ENCODE measurements at regions not wholly inside any gene's neighbourhood (a gene's known extent, or its start where the extent isn't known, plus 50 kb on each side); places are given as distances from the start of the nearest gene placed in this dataset.
"Not testable (repeated sequence)": the region's sequence is repeated elsewhere in the genome, so short reads cannot be mapped to it uniquely, and the experiment has no call there.

DNA sequence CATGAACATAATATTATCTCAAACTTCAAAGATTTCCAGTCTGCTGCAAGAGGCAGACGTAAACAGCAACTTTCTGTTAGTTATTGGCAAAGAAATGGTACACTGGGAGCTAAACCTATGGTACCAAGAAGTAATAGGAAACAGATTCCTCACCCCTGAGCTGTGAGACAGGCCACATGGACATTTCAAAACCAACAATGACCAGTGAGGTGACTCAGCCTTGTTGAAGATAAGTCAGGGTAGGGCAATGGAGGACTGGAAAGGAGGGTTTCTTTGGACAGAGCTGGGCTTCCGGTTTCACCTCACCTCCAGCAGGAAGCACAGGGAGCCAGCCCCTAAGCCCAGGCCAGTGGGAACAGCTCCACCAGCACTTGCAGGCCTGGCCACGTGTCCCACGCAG, 1320.5 kb downstream of the AACS start:
- no peak for DNase-seq (ENCODE audit: low read depth)

DNA sequence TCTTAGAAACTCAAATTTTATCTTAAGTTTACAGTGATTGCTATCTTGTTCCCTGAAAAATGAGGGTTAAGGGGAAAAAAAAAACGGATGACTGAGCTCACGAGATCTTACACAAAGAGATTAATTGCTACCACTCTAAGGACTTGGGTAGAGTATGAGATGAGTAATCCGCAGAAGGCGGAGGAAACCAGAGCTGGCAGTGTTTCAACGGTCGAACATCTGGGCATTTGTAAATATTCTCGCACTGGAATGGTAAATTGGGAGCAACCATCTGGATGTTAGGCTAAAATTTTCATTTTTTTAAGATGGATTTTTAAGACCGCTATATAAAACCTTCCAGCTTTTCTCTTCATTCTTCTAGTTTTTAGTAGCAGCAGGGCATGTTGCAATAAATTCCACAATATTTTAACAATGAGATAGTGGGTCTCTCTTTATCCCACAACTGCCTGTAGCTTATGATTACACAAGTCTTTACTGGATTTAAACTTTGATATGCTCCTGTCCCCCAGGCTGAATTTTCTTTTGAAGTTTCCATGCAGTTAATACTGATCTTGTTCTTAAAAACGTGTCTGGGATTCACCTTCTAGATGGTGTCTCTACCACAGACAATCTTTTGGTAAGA, 1324.1 kb downstream of the AACS start:
- peak; percentile 43 for DNase-seq (ENCODE audit: low read depth)

DNA sequence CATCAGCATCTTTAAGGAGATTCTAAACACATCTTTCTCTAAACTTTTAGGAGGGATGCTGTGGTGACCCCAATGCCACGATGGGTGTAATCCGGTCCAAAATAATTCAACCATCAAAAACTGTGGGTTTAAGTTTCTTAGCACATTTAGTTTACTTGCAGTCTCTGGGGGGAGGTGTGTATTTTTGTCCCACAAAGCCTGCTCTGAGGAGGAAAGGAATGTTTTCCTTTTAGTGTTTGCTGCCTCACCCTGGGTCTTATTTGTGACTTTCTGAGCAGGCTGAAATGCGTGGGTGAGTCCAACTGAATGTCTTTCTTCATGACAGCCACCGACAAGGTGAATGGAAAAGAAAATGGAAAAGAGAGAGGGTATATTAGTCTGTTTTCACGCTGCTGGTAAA, 1324.7 kb downstream of the AACS start:
- DNase-seq (ENCODE audit: low read depth): no peak

DNA sequence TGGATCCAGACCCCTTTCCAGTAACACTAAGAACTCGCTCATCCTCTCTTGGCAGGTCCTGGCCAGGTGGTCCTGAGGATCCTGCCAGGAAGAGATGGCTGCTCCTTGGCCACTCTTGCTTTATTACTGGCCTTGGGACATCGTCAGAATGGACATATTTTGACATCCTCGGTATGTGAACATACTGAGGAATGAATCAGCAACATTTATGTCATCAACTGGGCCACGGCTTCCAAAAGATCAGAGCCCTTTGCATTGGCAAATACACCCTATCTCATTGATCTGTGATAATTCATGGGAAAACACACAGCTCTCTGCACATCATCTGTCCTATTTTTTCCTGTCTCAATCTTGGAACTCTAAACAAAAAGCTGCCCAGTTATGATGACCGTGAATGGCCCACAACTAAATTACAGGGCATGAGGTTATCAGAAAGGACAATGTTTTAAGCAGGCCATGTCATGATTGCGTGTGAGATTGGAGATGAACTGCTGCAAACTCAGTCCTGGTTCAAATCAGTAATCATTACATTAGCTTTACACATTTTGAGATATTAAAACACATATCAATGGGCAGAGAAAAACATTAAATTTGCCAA, 1325.8 kb downstream of the AACS start:
- DNase-seq (ENCODE audit: low read depth): no peak

DNA sequence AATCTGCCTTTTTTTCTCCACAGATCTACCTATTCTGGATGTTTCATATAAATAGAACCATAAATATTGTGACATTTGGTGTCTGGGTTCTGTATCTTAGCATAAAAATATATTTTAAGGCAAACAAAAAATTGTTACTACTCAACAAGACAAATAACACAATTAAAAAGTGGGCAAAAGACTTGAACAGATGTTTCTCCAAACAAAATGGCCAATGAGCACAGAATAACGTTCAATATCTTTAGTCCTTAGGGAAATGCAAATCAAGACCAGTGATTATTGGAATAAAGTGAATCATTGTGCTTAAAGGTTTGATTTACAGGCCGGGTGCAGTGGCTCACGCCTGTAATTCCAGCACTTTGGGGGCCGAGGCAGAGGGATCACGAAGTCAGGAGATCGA, 1331.3 kb downstream of the AACS start:
- no peak for DNase-seq (ENCODE audit: low read depth)

DNA sequence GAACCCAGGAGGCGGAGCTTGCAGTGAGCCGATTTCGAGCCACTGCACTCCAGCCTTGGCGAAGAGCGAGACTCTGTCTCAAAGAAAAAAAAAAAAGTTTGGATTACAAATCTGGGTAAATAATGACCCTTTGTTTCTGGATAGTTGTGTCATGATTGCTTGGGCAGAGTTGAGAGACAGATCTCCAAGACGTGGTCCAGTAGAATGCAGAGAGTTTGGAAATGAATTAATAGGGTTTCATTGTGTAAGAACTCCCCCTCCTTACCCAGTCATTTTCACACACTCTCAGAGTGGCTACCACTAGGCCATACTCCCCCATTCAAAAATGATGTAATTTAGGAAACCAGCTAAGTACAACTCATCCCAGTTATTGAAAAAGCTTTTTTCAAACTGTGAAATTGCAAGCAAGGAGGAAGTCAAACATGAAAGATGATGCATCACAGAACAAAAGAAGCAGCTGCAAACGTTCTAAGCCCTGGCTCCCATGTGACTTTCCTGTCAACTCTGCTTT, 1331.9 kb downstream of the AACS start:
- DNase-seq (ENCODE audit: low read depth): no peak

DNA sequence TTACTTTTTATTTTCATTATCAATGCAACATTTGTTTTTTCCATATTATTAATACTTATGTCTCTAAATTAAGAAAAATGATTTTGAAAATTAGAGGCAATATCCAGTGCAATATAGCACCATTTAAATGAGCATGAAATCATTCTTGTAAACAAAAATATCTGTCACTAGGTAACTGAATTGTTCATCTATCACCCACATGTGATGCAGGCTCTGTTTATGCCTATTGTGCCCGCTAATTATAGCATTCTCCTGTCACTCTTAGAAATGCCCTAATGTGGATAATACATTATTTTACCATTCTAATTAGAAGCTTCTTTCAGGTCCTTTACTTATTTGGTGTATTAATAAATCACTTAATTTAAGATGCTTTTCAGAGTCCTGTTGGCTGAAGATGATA, 1332.4 kb downstream of the AACS start:
- DNase-seq (ENCODE audit: low read depth): no peak

DNA sequence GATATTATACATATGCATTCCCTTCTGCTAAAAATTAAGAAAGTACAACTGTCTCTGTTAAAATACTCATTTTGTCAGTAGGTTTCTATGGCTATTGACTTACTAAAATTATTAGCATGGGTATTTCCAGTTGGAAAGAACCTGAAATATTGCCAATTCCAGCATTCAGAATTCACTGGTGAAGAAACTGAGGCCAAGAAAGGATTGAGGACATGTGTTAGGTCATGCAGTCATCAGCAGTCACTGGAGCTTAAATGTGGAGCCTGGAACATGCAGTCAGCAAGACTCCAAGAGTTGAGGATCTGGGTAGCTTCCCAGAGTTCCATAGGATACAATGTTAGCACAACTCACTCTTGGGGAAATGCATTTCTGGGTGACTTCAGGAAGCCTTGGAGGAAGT, 1335.6 kb downstream of the AACS start:
- no peak for DNase-seq (ENCODE audit: low read depth)

DNA sequence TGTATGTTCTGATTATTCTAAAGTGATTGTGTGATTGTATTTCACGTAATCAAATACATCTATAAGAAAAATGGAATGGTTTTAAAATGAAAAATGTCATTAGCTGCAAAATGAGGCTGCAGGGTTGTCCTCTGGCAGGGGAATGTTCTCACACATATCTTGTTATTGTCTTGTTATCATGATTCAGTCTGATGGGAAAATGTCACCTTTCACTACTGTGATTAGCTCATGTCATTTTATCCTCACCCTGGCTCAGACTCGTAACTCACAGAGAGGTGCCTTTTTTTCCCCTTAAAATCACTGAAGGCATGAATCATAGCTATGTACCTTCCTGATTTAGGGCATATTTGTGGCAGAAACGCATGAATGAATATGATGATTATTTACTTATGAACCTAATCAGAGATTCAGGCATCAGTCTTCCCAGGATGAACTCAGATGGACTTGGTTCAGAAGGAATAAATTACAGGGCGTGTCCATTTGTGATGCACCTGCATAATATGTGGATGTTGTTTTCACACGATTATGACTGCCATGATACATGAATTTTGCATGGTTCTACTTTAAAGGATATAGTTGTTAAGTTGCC, 1339.2 kb downstream of the AACS start:
- no peak for DNase-seq (ENCODE audit: low read depth)

DNA sequence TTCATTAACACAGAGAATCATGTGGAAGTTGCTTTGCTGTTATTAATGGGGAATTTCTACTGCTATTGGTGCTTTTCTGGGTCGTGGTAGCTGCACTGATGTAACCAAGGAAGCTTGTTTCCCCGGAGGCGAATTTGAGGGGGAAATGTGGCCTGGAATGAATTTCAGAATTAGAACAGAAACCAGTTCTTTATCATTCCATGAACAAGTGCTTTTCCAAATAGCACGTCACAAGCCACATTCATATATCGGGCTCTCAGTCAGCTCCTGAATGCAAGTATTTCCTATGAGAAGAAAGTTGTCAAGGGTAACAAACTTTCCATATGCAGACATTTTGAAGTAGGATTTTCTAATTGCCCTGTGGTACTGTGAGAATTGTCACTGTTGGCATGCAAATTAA, 1353.2 kb downstream of the AACS start:
- no peak for DNase-seq (ENCODE audit: low read depth)

DNA sequence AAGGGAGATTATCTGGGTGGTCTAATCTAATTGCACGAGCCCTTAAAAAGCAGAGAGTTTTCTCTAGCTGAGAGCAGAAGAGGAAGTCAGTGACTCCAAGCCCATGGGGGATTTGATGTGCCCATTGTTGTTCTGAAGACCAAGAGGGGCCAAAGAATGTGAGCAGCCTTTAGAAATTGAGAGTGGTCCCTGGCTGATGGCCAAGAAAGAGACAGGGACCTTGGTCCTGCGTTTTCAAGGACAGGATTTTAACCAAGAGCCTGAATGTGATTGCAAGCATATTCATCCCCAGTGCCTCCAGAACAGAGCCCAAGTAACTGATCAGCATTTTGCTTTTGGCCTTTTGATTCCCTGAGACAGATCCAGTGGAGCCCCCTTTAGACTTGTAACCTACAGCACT, 1353.9 kb downstream of the AACS start:
- DNase-seq (ENCODE audit: low read depth): no peak

DNA sequence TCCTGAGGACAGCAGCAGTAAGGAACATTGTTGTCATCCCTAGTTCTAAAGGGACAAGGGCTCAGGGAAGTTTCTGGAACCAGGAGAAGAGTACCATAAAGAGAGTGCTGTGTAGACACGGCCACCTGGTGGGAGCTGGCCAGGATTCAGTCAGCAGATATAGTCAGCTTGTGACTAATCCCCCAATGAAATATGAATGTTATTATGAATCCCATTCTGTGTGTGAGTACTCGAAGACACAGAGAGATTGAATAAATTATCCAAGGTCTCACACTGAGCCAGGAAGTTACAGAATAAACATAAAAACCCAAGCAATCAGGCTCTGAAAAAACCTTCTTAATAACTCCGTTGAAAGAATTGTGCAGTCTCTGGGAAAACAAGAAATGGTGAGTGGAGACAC, 1359.5 kb downstream of the AACS start:
- DNase-seq (ENCODE audit: low read depth): no peak

DNA sequence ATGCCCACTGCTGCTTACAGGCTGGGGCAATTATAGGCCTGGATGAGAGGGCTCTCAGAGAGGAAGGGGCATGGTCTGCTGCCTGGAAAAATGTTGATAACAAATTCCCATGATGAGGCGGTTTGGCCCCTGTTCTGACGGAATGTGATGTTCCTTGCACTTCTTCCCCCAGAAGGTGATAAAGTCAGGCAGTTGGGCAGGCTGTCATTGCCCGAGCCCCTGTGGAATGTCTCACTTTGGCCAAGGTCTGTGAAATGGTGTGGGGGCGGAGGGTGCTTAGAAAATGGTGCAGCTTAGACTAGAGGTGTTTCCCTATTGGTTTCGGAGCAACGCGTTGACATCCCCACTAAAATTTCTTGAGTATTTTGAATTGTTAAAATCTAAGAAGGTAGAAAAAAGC, 1360.0 kb downstream of the AACS start:
- no peak for DNase-seq (ENCODE audit: low read depth)

DNA sequence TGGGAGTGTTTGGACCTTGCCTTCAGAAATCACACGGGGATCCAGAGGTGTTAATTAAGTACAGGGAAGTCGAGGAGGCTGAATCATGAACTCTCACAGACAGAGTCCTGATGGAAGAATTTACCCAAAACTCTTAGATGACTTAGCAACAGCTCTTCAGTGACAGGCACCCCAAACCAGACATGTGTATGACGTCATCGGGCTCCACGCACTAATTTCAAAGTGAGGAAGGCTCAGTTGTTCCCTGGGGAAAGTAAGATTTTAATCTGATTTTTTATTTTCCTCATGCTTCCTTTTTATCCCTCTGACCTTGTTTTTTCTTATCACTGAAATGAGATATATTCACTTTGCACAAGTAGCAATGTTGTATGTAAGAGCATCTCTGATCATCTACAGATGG, 1363.5 kb downstream of the AACS start:
- DNase-seq (ENCODE audit: low read depth): no peak

DNA sequence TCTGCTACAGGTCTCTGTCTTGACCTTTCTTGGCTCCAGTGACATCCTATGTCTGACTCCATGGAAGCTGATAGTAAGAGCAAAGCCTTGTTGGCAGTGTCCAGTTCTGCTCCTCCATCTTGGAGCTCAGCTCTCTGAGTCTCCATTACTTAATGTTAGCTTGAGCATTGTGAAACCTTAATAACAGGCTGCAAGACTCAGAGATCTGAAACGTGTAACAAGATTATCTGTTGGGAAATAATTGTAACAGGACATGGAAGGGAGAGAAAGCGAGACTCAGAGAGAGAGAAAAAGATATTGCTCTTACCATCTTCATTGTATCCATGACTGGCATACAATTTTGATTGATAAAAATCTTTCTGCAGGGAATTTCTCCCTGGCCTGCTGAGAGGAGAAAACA, 1365.7 kb downstream of the AACS start:
- DNase-seq (ENCODE audit: low read depth): no peak

DNA sequence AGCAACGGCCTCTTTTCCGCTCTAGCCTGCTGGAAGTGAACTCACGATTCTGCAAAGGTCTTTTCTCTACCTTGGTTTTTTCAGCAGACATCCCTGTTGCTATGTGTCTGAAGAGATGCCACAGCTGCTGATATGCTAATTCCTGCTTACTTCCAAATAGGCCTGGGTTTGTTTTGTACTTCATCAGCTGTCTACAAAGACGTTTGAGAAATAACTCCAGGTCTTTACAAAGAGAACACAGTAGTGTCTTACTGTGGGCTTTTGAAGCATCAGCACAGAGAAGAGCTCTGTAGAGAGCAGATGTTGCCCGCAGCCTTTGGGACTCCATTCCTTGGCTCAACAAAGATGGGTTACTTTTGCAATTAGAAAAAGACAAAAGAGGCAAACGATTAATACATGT, 1366.5 kb downstream of the AACS start:
- DNase-seq (ENCODE audit: low read depth): no peak

DNA sequence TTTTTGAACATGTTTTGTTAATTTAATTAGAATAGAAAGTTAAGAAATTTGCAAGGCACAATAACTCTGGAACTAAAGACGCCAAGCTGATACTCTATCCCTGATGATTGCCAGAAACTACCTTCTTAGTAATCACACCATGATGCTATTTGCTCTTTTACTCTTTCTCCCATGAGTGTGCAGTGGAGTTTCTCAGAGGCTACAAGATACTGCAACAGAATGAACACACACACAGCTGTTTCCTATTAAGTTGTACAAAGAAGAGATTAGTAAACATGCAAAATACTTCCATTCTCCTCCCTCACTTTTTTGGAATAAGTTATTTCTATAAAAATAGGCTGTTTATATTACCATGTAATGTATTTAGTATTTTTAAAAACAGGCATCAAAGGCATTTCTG, 1367.5 kb downstream of the AACS start:
- no peak for DNase-seq (ENCODE audit: low read depth)

DNA sequence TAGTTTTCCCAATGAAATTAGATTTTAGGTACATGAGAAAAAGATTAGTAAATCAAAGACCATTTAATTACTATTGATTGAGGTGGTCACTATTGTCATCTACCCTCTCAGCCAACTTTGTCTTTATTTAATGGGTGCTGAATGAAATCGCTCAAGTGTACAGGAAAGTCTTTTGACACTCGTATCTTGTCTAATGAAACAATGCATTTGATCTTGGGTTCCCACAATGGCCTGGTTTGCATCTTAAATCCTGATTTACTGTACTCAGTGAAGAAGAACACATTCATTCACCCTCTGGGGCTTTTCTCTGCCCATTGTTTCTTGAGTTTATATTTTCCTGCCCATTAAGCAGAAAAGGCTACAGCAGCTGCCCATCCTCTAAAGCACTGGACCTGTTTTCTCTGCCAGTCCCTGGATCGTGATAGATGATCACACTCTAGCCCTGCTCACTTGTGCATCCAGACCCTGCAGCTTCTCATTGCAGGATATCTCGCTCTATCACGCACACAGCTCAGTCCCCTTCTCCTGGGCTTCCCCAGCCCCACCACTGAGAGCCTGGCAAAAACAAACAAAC, 1369.3 kb downstream of the AACS start:
- DNase-seq (ENCODE audit: low read depth): no peak

DNA sequence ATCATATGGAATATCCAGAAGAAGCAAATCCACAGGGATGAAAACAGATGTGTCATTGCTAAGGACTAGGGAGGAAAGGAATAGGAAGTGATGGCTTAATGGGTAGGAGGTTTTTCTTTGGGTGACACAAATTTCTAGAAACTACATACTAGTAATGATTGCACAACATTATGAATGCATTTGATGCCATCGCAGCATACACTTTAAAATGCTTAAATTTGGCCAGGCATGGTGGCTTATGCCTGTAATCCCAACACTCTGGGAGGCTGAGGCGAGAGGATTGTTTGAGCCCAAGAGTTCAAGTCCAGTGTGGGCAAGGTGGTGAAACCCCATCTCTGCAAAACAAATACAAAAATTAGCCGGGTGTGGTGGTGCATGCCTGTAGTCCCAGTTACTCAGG, 1370.8 kb downstream of the AACS start:
- no peak for DNase-seq (ENCODE audit: low read depth)

DNA sequence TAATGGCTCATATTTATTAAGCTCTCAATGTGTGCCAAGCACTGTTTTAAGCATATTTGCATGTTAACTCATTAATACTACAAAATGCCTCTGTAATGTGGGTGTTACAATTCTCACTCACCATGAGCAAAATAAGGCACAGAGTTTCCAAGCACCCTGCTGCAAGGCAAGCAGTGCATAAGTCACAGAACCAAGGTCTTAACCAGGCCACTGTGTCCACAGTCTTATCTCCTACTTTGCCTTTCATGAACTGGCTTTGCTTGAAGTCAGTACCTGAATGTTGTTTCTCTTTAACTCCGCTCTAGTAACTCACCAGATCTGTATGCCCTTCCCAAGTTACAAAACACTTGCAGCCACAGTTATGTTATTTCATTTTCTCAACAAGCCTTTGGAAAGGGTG, 1372.7 kb downstream of the AACS start:
- no peak for DNase-seq (ENCODE audit: low read depth)

DNA sequence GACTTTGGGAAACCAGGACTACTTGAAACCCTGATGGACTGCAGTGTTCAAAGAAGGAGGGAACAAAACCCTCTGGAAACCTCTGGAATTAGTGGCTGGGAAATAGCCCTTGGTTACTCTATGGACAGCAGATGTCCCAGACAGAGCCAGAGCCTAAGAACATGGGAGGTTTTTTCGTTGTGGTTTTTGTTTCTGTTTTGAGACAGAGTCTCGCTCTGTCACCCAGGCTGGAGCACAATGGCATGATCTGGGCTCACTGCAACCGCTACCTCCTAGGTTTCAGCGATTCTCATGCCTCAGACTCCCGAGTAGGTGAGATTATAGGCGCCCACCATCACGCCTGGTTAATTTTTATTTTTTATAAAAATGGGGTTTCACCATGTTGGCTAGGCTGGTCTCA, 1378.7 kb downstream of the AACS start:
- no peak for DNase-seq (ENCODE audit: low read depth)

DNA sequence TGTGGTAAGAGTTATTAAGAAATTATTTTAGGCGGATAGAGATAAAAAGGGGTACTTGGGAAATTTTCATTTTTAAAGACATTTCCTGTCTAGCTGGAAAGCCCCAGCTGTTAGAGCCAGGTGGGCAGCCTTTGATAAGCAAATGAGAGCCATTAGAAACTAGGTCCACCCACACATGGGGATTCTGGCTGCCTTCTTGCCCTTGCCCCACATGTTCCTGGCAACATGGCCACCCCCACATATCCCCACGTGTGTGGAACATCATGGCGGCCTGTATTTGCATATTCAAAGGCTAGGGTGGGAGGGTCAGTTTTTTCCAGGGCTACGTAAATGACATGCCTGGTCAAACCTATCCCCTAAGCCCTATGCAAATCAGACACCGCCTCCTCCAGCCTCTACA, 1382.1 kb downstream of the AACS start:
- no peak for DNase-seq (ENCODE audit: low read depth)

DNA sequence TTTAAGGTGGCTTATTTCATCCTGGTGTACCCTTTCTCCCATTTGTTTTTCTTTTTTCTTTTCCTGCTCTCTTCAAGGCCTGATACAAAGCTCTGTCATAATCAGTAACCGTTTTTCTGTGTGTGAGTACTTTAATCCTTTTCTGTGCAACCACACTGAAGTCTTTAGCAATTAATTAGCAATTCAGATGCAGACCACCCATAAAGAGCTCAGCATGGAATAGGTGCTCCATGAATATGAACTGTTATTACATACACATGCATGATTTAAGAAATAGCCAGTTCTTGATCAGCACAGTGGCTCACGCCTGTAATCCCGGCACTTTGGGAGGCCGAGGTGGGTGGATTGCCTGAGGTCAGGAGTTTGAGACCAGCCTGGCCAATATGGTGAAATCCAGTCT, 1386.6 kb downstream of the AACS start:
- no peak for DNase-seq (ENCODE audit: low read depth)

DNA sequence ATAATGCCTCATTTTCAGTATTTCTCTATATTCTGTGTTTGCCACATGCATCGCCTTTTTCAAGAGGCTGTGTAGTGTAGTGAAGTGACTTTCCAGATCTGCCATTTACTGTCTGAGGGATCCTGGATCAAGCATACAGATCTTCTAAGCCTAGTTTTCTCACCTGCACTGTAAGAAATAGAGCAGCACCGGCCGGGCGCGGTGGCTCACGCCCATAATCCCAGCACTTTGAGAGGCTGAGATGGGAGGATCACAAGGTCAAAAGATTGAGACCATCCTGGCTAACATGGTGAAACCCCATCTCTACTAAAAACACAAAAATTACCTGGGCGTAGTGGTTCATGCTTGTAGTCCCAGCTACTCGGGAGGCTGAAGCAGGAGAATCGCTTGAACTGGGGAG, 1387.5 kb downstream of the AACS start:
- DNase-seq (ENCODE audit: low read depth): not testable (repeated sequence)

Data from stromal cell of bone marrow (primary cell).